ENCODE measurements at regions not wholly inside any gene's neighbourhood (a gene's known extent, or its start where the extent isn't known, plus 50 kb on each side); places are given as distances from the start of the nearest gene placed in this dataset.

DNA sequence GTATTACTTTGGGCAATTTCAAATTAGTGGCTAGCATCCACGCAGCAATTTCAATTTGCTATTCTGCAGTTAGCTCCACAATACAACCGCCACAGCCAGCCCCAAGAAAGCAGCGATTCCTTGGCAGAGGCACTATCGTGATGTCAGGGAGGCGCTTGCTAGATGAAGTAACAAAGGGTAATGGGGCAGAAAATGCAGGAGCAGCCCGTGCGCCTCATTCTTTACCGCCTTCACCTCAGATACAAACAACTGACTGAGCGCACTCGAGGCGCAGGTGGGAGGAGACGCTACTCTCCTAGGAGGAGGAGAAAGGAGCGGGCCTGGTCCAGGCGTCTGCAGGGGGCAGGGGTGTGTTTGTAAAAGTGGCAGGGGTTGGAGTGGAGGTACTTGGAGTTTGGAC, 76.9 kb upstream of the ASB18 start:
- Histone ChIP-seq H3K9me3 (ENCODE audit: low read length) (no peaks in the 10 kb centered on the region), H3K4me1 (ENCODE audit: insufficient read depth, low read length, poor library complexity, severe bottlenecking) (peaks cover 5% of the 10 kb centered on the region), H3K36me3 (ENCODE audit: insufficient read depth, low read length) (no peaks in the 10 kb centered on the region), H3K27ac (ENCODE audit: low read depth, low read length, poor library complexity, severe bottlenecking) (no peak overlapping the region), H3K9me2 (ENCODE audit: insufficient read depth, low read length) (no peaks in the 10 kb centered on the region), H4K20me1 (ENCODE audit: insufficient read depth, low read length) (no peaks in the 10 kb centered on the region), H3K4me3 (ENCODE audit: low read depth, low read length, poor library complexity, severe bottlenecking) (no peak overlapping the region), H3K4me2 (ENCODE audit: low read length) (no peak overlapping the region), H3K79me2 (ENCODE audit: insufficient read depth, low read depth, low read length) (no peaks in the 10 kb centered on the region), H2AFZ (ENCODE audit: low read length) (no peak overlapping the region)
- ChIA-PET POLR2A (no interaction called here), CTCF (ENCODE audit: unreplicated experiment) (no interaction called here)
- DNase-seq (ENCODE audit: low spot score): no peak
- intact Hi-C loops (cut with micrococcal nuclease; ENCODE audit: unreplicated experiment): no loop called here
- TF ChIP-seq EZH2phosphoT487 (IDR thresholded peaks at IDR 0.05; ENCODE audit: borderline replicate concordance, low read depth, low read length): no peak
- TF ChIP-seq, protein P1, sequence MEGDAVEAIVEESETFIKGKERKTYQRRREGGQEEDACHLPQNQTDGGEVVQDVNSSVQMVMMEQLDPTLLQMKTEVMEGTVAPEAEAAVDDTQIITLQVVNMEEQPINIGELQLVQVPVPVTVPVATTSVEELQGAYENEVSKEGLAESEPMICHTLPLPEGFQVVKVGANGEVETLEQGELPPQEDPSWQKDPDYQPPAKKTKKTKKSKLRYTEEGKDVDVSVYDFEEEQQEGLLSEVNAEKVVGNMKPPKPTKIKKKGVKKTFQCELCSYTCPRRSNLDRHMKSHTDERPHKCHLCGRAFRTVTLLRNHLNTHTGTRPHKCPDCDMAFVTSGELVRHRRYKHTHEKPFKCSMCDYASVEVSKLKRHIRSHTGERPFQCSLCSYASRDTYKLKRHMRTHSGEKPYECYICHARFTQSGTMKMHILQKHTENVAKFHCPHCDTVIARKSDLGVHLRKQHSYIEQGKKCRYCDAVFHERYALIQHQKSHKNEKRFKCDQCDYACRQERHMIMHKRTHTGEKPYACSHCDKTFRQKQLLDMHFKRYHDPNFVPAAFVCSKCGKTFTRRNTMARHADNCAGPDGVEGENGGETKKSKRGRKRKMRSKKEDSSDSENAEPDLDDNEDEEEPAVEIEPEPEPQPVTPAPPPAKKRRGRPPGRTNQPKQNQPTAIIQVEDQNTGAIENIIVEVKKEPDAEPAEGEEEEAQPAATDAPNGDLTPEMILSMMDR (conservative IDR thresholded peaks at IDR 0.05; ENCODE audit: low read length): no peak
- no TSS peak for BruUV-seq (replicated peaks)

DNA sequence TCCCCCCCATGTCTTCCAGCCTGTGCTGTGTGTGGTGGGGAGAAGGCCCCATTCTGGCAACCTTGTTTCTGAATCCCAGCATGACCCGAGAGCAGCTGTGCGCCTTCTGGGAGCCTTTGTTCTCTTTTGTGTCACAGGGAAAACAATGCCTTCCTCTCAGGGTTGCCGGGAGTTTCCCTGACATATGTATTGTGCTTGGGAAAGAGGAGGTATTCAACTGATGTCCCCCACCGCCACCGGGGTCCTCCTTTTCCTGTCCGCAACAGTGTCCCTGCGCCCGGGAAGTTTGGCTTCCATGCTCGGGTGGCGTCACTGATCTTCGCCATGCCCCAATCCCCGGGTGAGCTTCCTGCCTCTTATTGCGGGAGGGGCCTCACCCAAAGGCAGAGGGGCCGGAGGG, 77.5 kb upstream of the ASB18 start:
- TF ChIP-seq EZH2phosphoT487 (IDR thresholded peaks at IDR 0.05; ENCODE audit: borderline replicate concordance, low read depth, low read length): no peak
- TF ChIP-seq, protein P1 (conservative IDR thresholded peaks at IDR 0.05; ENCODE audit: low read length): no peak
- ChIA-PET POLR2A (no interaction called here), CTCF (ENCODE audit: unreplicated experiment) (no interaction called here)
- no peak overlapping the region for H3K4me2 ChIP-seq (ENCODE audit: low read length)
- no peaks in the 10 kb centered on the region for H3K9me3 ChIP-seq (ENCODE audit: low read length)
- no peaks in the 10 kb centered on the region for H3K79me2 ChIP-seq (ENCODE audit: insufficient read depth, low read depth, low read length)
- H3K4me3 ChIP-seq (ENCODE audit: low read depth, low read length, poor library complexity, severe bottlenecking): no peak overlapping the region
- DNase-seq (ENCODE audit: low spot score): no peak
- BruUV-seq (replicated peaks): no TSS peak
- H4K20me1 ChIP-seq (ENCODE audit: insufficient read depth, low read length): no peaks in the 10 kb centered on the region
- intact Hi-C loops (cut with micrococcal nuclease; ENCODE audit: unreplicated experiment): no loop called here
- H3K27ac ChIP-seq (ENCODE audit: low read depth, low read length, poor library complexity, severe bottlenecking): no peak overlapping the region
- no peak overlapping the region for H2AFZ ChIP-seq (ENCODE audit: low read length)
- no peaks in the 10 kb centered on the region for H3K36me3 ChIP-seq (ENCODE audit: insufficient read depth, low read length)
- H3K4me1 ChIP-seq (ENCODE audit: insufficient read depth, low read length, poor library complexity, severe bottlenecking): peaks cover 5% of the 10 kb centered on the region
- no peaks in the 10 kb centered on the region for H3K9me2 ChIP-seq (ENCODE audit: insufficient read depth, low read length)

DNA sequence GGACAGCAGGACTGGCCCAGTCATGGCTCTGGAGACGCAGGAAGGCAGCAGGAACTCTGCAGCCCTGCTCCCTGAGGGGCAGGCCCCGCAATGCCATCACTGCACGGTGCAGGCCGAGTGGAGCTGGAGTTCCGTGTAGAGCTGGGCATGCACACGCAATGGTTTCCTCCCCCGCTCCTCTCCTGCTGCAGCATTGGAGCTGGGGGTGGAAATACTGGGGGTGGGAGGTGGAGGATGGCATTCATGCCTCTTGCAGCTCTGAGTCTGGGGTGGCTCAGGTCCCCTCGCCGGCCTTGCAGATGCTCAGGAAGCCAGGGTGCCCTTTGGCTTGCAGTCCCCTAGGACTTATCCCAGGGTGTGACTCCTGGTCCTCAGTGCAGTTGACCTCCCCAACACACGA, 78.3 kb upstream of the ASB18 start:
- CTCF ChIA-PET (ENCODE audit: unreplicated experiment): no interaction called here
- POLR2A ChIA-PET: no interaction called here

More for the DNA sequence above, 78.3 kb upstream of the ASB18 start:
- intact Hi-C loops (cut with micrococcal nuclease; ENCODE audit: unreplicated experiment): no loop called here
- BruUV-seq (replicated peaks): no TSS peak
- Histone ChIP-seq H4K20me1 (ENCODE audit: insufficient read depth, low read length) (no peaks in the 10 kb centered on the region), H2AFZ (ENCODE audit: low read length) (no peak overlapping the region), H3K36me3 (ENCODE audit: insufficient read depth, low read length) (no peaks in the 10 kb centered on the region), H3K9me3 (ENCODE audit: low read length) (no peaks in the 10 kb centered on the region), H3K4me2 (ENCODE audit: low read length) (no peak overlapping the region), H3K9me2 (ENCODE audit: insufficient read depth, low read length) (no peaks in the 10 kb centered on the region), H3K27ac (ENCODE audit: low read depth, low read length, poor library complexity, severe bottlenecking) (no peak overlapping the region), H3K4me3 (ENCODE audit: low read depth, low read length, poor library complexity, severe bottlenecking) (no peak overlapping the region), H3K4me1 (ENCODE audit: insufficient read depth, low read length, poor library complexity, severe bottlenecking) (peaks cover 5% of the 10 kb centered on the region), H3K79me2 (ENCODE audit: insufficient read depth, low read depth, low read length) (no peaks in the 10 kb centered on the region)
- no peak for TF ChIP-seq EZH2phosphoT487 (IDR thresholded peaks at IDR 0.05; ENCODE audit: borderline replicate concordance, low read depth, low read length)
- TF ChIP-seq, protein P1 (conservative IDR thresholded peaks at IDR 0.05; ENCODE audit: low read length): no peak
- no peak for DNase-seq (ENCODE audit: low spot score)

All from OCI-LY7 (cell line).